OCI-LY7 (cell line): ENCODE measurements at regions not wholly inside any gene's neighbourhood (a gene's known extent, or its start where the extent isn't known, plus 50 kb on each side); places are given as distances from the start of the nearest gene placed in this dataset.

Experiments
- BruUV-seq: library from RNA; stranded (reverse); fragments of 400-500 nt; replicated peaks from 2 replicates; lab custom pipeline; 2021; lab: Mats Ljungman, UMichigan
- CTCF ChIA-PET: fragments of 300-600 bp; sonication (Branson Sonifier 250); formaldehyde crosslinking; loops from one replicate; lab custom pipeline; 2022; ENCODE audit warnings: antibody characterized with exemption; ENCODE audit not compliant: unreplicated experiment; lab: Charles Lee
- POLR2A ChIA-PET: fragments of 300-600 bp; sonication (Branson Sonifier 250); formaldehyde crosslinking; loops from one replicate; lab custom pipeline; 2022; ENCODE audit warnings: antibody characterized with exemption; lab: Charles Lee
- DNase-seq: peaks from one replicate; pipeline ENCODE4 v3.0.0-alpha.2; 2015; ENCODE audit warnings: low spot score
- H2AFZ ChIP-seq: fragments of 200-600 bp; sonication (generic), shearing (Covaris generic); 2 replicates; pipeline ENCODE4 v1.6.1; 2014; ENCODE audit warnings: mild to moderate bottlenecking, antibody characterized with exemption, low read length, moderate library complexity
- H3K27ac ChIP-seq: fragments of 200-600 bp; sonication (generic); 2 replicates; pipeline ENCODE4 v1.5.1; 2014; ENCODE audit warnings: mixed run types, low read depth, mild to moderate bottlenecking, moderate library complexity, low read length, inconsistent platforms; ENCODE audit not compliant: poor library complexity, severe bottlenecking
- H3K36me3 ChIP-seq: fragments of 200-600 bp; sonication (generic); 2 replicates; pipeline ENCODE4 v1.6.1; 2014; ENCODE audit warnings: mild to moderate bottlenecking, antibody characterized with exemption, low read length, moderate library complexity, mixed read lengths; ENCODE audit not compliant: insufficient read depth
- H3K4me1 ChIP-seq: fragments of 200-600 bp; sonication (generic); 2 replicates; pipeline ENCODE4 v1.5.1; 2014; ENCODE audit warnings: mild to moderate bottlenecking, low read length; ENCODE audit not compliant: insufficient read depth, poor library complexity, severe bottlenecking
- H3K4me2 ChIP-seq: fragments of 200-600 bp; sonication (generic); 2 replicates; pipeline ENCODE4 v1.6.1; 2014; ENCODE audit warnings: mild to moderate bottlenecking, low read length
- H3K4me3 ChIP-seq: fragments of 200-600 bp; sonication (generic); 2 replicates; pipeline ENCODE4 v1.5.1; 2014; ENCODE audit warnings: mild to moderate bottlenecking, low read depth, low read length; ENCODE audit not compliant: poor library complexity, severe bottlenecking
- H3K79me2 ChIP-seq: fragments of 200-600 bp; sonication (generic); 2 replicates; pipeline ENCODE4 v1.6.1; 2016; ENCODE audit warnings: low read depth, mild to moderate bottlenecking, low read length, moderate library complexity, mixed read lengths; ENCODE audit not compliant: insufficient read depth
- H3K9me2 ChIP-seq: fragments of 200-600 bp; sonication (generic); 2 replicates; pipeline ENCODE4 v1.6.1; 2016; ENCODE audit warnings: mild to moderate bottlenecking, low read length, mixed read lengths; ENCODE audit not compliant: insufficient read depth
- H3K9me3 ChIP-seq: fragments of 200-600 bp; sonication (generic); 2 replicates; pipeline ENCODE4 v1.6.1; 2014; ENCODE audit warnings: mild to moderate bottlenecking, mixed run types, low read length, mixed read lengths
- H4K20me1 ChIP-seq: fragments of 200-600 bp; sonication (generic); 2 replicates; pipeline ENCODE4 v1.6.1; 2014; ENCODE audit warnings: mild to moderate bottlenecking, antibody characterized with exemption, low read length, moderate library complexity, mixed read lengths; ENCODE audit not compliant: insufficient read depth
- EZH2phosphoT487 ChIP-seq: fragments of 200-600 bp; sonication (generic); IDR thresholded peaks from 2 replicates; pipeline ENCODE4 v1.6.1; 2018; ENCODE audit warnings: low read depth, borderline replicate concordance, mild to moderate bottlenecking, mixed run types, antibody characterized with exemption, low read length, moderate library complexity, mixed read lengths
- intact Hi-C: fragments of 100-400 bp; cut with micrococcal nuclease; formaldehyde crosslinking; loops from one replicate; pipeline ENCODE4 v1.10.0; 2022; ENCODE audit not compliant: unreplicated experiment
- TF ChIP-seq, protein P1 (sequence below): fragments of 200-600 bp; sonication (generic); conservative IDR thresholded peaks from 2 replicates; pipeline ENCODE4 v1.5.1; 2014; ENCODE audit warnings: mild to moderate bottlenecking, antibody characterized with exemption, low read length, moderate library complexity, mixed read lengths

DNA sequence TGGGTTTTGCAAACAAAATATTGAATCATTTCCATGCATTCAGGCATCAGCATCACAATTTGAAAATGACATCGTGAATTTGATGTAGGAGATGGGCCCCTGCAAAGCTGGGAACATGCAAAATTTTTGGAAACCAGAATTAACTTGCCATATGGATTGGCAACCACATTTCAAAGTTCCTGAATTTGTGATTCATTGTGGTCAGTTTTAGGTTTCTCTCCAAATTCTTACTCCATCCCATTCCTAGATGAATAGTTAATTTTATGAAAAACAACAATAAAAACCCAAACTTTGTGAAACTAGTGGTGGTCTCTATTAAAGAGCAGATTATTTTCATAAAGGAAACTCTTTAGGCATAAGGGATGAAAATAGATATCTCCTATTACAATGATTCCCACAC lies 107.8 kb upstream of the SLIT3 start:
- Histone ChIP-seq H3K9me3 (no peaks in the 10 kb centered on the region), H2AFZ (no peak overlapping the region), H4K20me1 (no peaks in the 10 kb centered on the region), H3K4me2 (no peak overlapping the region), H3K36me3 (no peaks in the 10 kb centered on the region), H3K9me2 (no peaks in the 10 kb centered on the region), H3K4me3 (no peak overlapping the region), H3K79me2 (no peaks in the 10 kb centered on the region), H3K27ac (no peak overlapping the region), H3K4me1 (no peaks in the 10 kb centered on the region)
- POLR2A ChIA-PET = no interaction called here
- intact Hi-C loops = no loop called here
- no peak for TF ChIP-seq EZH2phosphoT487
- CTCF ChIA-PET = no interaction called here
- BruUV-seq = no TSS peak
- DNase-seq = no peak

DNA sequence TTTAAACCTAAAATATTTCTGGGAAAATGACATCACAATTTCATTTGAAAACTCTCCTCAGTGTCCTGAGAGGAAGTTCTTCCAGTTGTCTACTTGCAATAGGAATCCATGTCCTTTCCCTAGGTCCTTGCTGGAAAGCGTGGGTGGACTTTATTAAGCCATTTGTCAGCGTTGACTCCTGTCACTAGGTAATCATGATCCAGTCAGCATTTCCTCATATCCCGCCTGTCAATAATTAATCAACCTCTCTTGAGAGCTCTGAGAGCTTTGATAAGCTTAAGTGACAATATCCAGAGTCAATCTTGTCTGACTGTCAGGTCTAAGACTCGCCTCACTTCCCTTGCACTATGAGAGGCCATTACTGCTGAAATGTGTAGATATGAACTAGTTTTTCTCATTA lies 107.2 kb upstream of the SLIT3 start:
- H3K79me2 ChIP-seq = no peaks in the 10 kb centered on the region
- intact Hi-C loops = no loop called here
- no peak overlapping the region for H3K27ac ChIP-seq
- no peak for DNase-seq
- TF ChIP-seq, protein P1, sequence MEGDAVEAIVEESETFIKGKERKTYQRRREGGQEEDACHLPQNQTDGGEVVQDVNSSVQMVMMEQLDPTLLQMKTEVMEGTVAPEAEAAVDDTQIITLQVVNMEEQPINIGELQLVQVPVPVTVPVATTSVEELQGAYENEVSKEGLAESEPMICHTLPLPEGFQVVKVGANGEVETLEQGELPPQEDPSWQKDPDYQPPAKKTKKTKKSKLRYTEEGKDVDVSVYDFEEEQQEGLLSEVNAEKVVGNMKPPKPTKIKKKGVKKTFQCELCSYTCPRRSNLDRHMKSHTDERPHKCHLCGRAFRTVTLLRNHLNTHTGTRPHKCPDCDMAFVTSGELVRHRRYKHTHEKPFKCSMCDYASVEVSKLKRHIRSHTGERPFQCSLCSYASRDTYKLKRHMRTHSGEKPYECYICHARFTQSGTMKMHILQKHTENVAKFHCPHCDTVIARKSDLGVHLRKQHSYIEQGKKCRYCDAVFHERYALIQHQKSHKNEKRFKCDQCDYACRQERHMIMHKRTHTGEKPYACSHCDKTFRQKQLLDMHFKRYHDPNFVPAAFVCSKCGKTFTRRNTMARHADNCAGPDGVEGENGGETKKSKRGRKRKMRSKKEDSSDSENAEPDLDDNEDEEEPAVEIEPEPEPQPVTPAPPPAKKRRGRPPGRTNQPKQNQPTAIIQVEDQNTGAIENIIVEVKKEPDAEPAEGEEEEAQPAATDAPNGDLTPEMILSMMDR = no peak
- TF ChIP-seq EZH2phosphoT487 = no peak
- no peaks in the 10 kb centered on the region for H3K9me2 ChIP-seq
- H3K4me1 ChIP-seq = no peaks in the 10 kb centered on the region
- POLR2A ChIA-PET = no interaction called here
- H3K4me3 ChIP-seq = no peak overlapping the region
- no peak overlapping the region for H2AFZ ChIP-seq
- no peak overlapping the region for H3K4me2 ChIP-seq
- CTCF ChIA-PET = no interaction called here
- H3K9me3 ChIP-seq = no peaks in the 10 kb centered on the region
- BruUV-seq = no TSS peak
- no peaks in the 10 kb centered on the region for H3K36me3 ChIP-seq
- no peaks in the 10 kb centered on the region for H4K20me1 ChIP-seq

DNA sequence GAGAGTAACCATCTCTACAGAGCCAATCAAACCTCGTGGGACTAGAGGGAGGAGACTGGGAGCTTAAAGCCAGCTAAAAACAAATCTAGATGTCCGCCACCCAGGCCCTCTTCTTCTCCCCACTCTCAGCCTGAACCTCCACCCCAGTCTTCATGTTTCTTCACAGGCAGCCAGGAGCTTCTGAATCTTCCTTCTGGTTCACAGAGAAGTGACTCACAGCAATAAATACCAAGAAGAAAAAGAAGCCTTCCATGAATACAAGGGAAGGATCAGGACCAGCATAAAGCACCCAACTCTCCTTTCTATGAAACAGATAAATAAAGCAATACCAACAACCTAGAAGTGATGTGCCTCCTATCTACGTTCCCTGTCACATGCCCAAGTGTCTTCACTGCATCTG lies 103.3 kb upstream of the SLIT3 start:
- no peak overlapping the region for H3K4me3 ChIP-seq
- no peaks in the 10 kb centered on the region for H3K9me3 ChIP-seq
- H4K20me1 ChIP-seq = no peaks in the 10 kb centered on the region
- H3K4me2 ChIP-seq = no peak overlapping the region
- H3K36me3 ChIP-seq = no peaks in the 10 kb centered on the region
- H2AFZ ChIP-seq = no peak overlapping the region
- ChIA-PET CTCF (no interaction called here), POLR2A (no interaction called here)
- no peak for DNase-seq
- no peak overlapping the region for H3K27ac ChIP-seq
- H3K9me2 ChIP-seq = no peaks in the 10 kb centered on the region
- no peaks in the 10 kb centered on the region for H3K79me2 ChIP-seq
- no peak for TF ChIP-seq EZH2phosphoT487
- TF ChIP-seq, protein P1 = no peak
- no peaks in the 10 kb centered on the region for H3K4me1 ChIP-seq
- intact Hi-C loops = no loop called here
- BruUV-seq = no TSS peak
